ENCODE measurements at regions not wholly inside any gene's neighbourhood (a gene's known extent, or its start where the extent isn't known, plus 50 kb on each side); places are given as distances from the start of the nearest gene placed in this dataset.

- FAIRE-seq (no peak), DNase-seq (ENCODE audit: low spot score) (no peak), ATAC-seq (no peak)
- peaks cover 3% of the 10 kb centered on the region for H3K79me2 ChIP-seq (ENCODE audit: insufficient read depth, low read length)
- H3K4me2 ChIP-seq (ENCODE audit: low read depth, low read length): peak overlapping the region; percentile 72
- peak overlapping the region in 1 of 3 experiments; percentile 48; a peak in 1 of 6 replicates for H3K4me3 ChIP-seq (replicated peaks in 1 of 3; ENCODE audit: insufficient read depth in 1 of 3, low read depth in 2 of 3, low read length in 3 of 3)
- ChIA-PET CTCF (ENCODE audit: low intra/inter-chr PET ratio, low total read pairs) (no interaction called here), POLR2A (no interaction called here)
- in situ Hi-C loops (cut with HindIII; ENCODE audit: extremely low pct_ligation_motif_present, low pct_unique_long_range_greater_than_20kb) (no loop called here), intact Hi-C loops (cut with micrococcal nuclease; ENCODE audit: unreplicated experiment) (loop anchor here (2.0 kb wide), 1 partner anchor 33 kb away; a partner anchor contains a TSS)
- H2AFZ ChIP-seq (ENCODE audit: low read length): no peak overlapping the region
- no TSS peak for BruUV-seq (replicated peaks)
- H3K9ac ChIP-seq (ENCODE audit: insufficient read depth, low read depth, low read length): peak overlapping the region; percentile 35; the same call in 1 of the 2 replicates
- H3K36me3 ChIP-seq (replicated peaks in 1 of 2; ENCODE audit: control insufficient read depth in 1 of 2, insufficient read depth in 2 of 2, low read length in 2 of 2): no peaks in the 10 kb centered on the region
- no peaks in the 10 kb centered on the region for H4K20me1 ChIP-seq (ENCODE audit: insufficient read depth, low read length)
- peaks cover 97% of the 10 kb centered on the region for H3K4me1 ChIP-seq (ENCODE audit: insufficient read depth, low read length)
- no peaks in the 10 kb centered on the region for H3K27me3 ChIP-seq (ENCODE audit: control insufficient read depth in 1 of 2, insufficient read depth in 2 of 2, low read length in 2 of 2)
- H3K9me3 ChIP-seq (ENCODE audit: low read length): peaks cover 4% of the 10 kb centered on the region; the same call in 1 of the 2 replicates
- peak overlapping the region; percentile 58 for H3K27ac ChIP-seq (ENCODE audit: extremely low read length, insufficient read depth, low read length)
- TF ChIP-seq MXD1 (CRISPR knock-in tag; IDR thresholded peaks at IDR 0.05) (no peak), ZNF644 (CRISPR knock-in tag; IDR thresholded peaks at IDR 0.05; ENCODE audit: low read depth) (no peak), ZNF225 (CRISPR knock-in tag; IDR thresholded peaks at IDR 0.05) (no peak), ZNF180 (CRISPR knock-in tag; IDR thresholded peaks at IDR 0.05; ENCODE audit: borderline replicate concordance, low read depth) (no peak), KLF6 (CRISPR knock-in tag; IDR thresholded peaks at IDR 0.05) (0 out of 2 replicates have a peak, but pooled peaks have one; percentile 7), PAF1 (CRISPR knock-in tag; IDR thresholded peaks at IDR 0.05) (no peak), FOXA3 (CRISPR knock-in tag; IDR thresholded peaks at IDR 0.05) (no peak), ZNF431 (CRISPR knock-in tag; IDR thresholded peaks at IDR 0.05; ENCODE audit: borderline replicate concordance, low read depth) (no peak), ZNF207 (IDR thresholded peaks at IDR 0.05; ENCODE audit: borderline replicate concordance) (no peak), ADNP (CRISPR knock-in tag; IDR thresholded peaks at IDR 0.05) (no peak), ZNF607 (CRISPR knock-in tag; IDR thresholded peaks at IDR 0.05; ENCODE audit: borderline replicate concordance) (no peak), KDM4B (CRISPR knock-in tag; IDR thresholded peaks at IDR 0.05) (no peak), MAFK (conservative IDR thresholded peaks at IDR 0.05 in 1 of 2, IDR thresholded peaks at IDR 0.05 in 1 of 2; ENCODE audit: low read length in 2 of 2) (peak; percentile 28 to 42; a peak in 2 of 4 replicates), HNF1A (IDR thresholded peaks at IDR 0.05; ENCODE audit: low read depth) (no peak), HNF1A (CRISPR knock-in tag; IDR thresholded peaks at IDR 0.05; ENCODE audit: borderline replicate concordance) (no peak)
- TF ChIP-seq, protein P1, sequence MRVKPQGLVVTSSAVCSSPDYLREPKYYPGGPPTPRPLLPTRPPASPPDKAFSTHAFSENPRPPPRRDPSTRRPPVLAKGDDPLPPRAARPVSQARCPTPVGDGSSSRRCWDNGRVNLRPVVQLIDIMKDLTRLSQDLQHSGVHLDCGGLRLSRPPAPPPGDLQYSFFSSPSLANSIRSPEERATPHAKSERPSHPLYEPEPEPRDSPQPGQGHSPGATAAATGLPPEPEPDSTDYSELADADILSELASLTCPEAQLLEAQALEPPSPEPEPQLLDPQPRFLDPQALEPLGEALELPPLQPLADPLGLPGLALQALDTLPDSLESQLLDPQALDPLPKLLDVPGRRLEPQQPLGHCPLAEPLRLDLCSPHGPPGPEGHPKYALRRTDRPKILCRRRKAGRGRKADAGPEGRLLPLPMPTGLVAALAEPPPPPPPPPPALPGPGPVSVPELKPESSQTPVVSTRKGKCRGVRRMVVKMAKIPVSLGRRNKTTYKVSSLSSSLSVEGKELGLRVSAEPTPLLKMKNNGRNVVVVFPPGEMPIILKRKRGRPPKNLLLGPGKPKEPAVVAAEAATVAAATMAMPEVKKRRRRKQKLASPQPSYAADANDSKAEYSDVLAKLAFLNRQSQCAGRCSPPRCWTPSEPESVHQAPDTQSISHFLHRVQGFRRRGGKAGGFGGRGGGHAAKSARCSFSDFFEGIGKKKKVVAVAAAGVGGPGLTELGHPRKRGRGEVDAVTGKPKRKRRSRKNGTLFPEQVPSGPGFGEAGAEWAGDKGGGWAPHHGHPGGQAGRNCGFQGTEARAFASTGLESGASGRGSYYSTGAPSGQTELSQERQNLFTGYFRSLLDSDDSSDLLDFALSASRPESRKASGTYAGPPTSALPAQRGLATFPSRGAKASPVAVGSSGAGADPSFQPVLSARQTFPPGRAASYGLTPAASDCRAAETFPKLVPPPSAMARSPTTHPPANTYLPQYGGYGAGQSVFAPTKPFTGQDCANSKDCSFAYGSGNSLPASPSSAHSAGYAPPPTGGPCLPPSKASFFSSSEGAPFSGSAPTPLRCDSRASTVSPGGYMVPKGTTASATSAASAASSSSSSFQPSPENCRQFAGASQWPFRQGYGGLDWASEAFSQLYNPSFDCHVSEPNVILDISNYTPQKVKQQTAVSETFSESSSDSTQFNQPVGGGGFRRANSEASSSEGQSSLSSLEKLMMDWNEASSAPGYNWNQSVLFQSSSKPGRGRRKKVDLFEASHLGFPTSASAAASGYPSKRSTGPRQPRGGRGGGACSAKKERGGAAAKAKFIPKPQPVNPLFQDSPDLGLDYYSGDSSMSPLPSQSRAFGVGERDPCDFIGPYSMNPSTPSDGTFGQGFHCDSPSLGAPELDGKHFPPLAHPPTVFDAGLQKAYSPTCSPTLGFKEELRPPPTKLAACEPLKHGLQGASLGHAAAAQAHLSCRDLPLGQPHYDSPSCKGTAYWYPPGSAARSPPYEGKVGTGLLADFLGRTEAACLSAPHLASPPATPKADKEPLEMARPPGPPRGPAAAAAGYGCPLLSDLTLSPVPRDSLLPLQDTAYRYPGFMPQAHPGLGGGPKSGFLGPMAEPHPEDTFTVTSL (CRISPR knock-in tag; IDR thresholded peaks at IDR 0.05; ENCODE audit: borderline replicate concordance): no peak
These were observed 258.4 kb upstream of the CRY1 start for GRCh38 chr12:107351713-107352112.
